GM19372 (cell line): ENCODE measurements at regions not wholly inside any gene's neighbourhood (a gene's known extent, or its start where the extent isn't known, plus 50 kb on each side); places are given as distances from the start of the nearest gene placed in this dataset.

ENCODE experiments used
- ATAC-seq: cut with Tn5 transposase; IDR thresholded peaks from one replicate; pipeline ENCODE4 v1.9.1; 2021; ENCODE audit warnings: mild to moderate bottlenecking, low read depth, moderate library complexity; ENCODE audit not compliant: unreplicated experiment

DNA sequence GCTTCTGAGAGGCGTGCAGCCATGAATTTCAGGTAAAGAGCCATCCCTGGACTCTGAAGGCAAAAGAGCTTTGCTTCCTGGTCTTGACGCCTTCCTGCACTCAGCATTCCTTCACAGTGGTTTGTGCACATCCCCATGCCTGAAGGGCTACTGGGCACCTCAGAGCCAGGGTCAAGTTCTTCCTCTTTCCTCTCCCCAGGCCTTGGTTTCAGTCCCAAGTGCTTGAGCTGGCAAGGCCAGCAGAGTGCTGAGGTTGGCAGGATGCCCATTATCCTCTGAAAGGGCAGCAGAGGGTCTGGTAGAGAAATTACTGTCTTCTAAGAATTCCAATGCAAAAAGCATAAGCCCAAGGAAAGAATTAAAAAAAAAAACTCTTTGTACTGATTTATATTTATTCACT lies 1064.9 kb downstream of the TTLL7 start:
- no peak for ATAC-seq

DNA sequence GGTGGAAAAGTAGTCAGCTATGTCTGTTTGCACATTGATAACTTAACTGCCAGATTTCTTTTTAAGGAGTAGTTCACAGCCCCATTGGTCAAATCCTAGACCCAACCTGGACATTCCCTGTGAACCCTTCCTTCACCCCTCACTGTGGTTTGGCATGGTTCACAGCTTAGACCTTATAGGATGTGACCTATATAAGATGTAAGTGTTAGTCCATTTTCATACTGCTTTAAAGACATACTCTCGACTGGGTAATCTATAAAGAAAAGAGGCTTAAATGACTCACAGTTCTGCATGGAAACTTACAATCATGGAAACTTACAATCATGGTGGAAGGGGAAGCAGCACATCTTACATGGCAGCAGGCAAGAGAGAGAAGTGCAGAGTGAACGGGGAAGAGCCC lies 1066.2 kb downstream of the TTLL7 start:
- no peak for ATAC-seq

DNA sequence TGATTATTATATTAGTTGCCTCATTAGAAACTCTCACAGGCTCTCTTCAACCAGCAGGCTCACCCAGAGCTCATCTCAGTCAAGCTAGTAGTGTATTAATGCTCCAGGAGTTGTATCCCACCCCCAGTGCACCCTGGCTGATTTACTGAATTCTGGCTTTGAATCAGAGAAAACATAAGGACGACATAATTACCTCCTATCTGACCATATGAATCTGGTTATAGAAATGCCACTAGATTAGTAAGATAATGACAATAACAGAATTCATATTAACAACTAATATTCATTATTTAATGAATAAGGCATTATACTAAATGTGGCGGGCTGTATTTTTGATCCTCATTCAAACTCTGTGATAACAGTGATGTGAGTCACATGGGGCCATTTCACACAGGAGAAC lies 1066.7 kb downstream of the TTLL7 start:
- ATAC-seq: no peak

DNA sequence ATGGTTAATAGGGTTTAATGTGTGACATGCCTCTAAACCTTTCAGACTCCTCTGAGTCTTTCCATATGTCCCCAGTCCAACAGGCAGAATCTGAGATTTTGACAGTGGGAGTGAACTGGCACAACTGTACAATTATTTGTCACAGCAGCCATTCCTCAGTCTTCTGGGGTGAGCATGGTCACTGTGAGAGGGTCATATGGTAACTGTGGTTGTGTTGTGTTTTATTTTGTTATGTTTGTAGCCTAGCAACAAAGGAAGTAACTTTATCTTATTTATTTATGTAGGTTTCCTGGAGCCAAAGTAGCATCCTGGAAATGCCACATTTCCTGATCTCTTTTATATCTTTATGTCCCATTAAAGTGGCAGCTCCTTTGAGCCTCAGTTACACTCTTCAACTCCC lies 1067.9 kb downstream of the TTLL7 start:
- ATAC-seq: no peak

DNA sequence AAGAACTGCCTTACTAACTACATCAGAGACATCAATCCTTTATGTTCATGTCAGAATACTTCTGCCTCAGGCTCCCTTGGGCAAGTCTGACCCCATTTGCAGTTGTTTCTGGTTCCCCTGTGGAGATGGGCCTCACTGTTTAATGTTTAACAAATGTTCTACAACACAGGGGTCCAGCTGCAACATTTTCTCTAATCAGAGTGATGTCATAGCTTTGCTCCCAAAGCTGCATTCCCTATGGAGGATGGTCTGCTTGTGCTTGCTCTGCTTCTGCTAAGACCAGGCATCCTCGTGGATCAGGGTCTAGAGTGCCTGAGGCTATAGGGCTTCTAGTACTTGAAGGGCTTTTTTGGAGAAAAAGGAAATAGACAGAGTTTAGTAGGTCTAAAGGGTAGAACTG lies 1071.2 kb downstream of the TTLL7 start:
- no peak for ATAC-seq

DNA sequence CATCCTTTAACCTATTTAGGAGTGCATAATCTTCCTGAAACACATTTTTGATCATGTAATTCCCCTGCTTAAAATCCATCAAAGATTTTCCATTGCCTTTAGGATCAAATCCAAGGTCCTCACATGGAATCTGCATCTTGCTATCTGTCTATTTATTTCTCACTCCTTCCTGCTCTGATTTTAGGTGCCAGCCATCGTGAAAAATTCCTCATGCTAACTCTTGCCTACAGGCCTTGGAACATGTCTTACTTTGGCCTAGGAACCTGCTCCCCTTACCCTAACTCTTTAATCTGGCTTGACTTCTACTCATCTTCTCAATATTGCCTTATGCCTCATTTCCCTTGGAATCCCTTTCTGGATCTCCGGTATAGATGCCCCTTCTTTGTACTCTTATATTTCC lies 1074.3 kb downstream of the TTLL7 start:
- no peak for ATAC-seq

DNA sequence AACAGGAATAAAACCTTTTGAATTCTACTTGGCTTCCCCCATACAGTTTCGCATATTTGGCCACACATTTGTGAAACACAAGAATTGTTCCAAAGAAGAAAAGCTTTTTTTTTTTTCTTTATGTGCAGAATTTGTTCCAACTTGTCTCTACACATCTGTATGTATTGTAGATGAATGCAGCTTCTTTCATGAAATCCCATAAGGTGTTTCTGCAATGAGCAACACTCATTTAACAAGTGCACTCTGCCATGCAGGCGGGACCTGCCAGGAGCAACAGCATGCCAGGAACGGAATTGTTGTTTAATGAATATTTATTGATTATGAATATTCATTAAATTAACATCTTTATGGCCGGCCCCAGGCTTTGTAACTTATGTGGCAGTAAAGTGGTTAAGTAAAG lies 1075.0 kb downstream of the TTLL7 start:
- ATAC-seq: no peak

DNA sequence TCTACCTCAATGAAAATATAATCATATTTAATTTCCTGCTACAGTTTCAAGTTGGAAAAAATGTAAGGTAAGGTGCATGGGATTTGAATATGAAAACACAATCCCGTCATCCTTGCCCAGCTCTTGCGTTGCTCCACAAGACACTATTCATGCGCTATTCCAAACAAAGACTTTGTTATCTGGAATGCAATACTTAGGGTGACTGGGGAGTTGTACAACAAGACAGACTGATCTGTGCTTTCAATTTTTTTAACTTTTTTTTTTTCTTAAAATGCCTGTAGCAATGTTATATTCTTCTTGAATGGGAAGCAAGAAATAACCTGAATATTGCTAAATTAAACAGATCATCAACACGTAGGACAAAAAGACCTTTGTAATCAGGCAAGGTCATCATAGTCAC lies 1077.2 kb downstream of the TTLL7 start:
- ATAC-seq: no peak

DNA sequence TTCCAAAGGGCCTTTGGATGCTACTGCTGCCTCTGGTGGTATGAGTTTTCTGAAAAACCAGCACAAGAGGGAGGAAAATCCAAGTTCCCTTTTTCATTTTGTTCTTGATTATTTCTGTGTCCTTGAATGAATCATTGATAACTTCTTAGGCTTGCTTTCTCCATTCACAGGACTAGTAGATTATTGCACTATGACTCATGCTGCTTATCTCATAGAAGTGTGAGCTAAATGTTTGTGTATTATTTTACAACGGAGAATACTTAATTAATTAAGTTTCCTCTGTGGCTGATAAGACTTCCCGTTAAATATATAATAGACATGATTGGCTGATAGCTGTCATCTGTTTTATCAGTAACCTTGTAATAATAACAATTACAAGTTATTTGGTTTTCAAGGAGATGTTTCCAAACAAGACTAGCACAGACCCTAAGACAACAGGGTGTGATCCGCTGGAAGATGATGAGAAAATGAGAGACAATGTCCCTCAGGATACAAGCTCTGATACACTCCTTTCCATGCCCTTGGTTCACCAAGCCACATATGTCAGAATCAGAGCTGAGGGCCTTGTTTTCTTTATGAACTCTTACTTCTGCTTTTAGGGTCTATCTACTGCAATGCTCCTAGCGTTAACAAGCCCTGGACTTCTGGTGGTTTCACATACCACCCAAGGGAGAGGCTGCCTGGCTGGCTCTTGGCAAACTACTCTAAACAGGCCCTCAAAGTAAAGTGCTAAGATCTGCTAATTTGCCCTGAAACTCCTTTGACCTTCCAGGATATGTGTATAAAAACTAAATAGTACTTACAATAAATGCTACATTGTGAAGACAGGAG lies 1078.3 kb downstream of the TTLL7 start:
- ATAC-seq: no peak

DNA sequence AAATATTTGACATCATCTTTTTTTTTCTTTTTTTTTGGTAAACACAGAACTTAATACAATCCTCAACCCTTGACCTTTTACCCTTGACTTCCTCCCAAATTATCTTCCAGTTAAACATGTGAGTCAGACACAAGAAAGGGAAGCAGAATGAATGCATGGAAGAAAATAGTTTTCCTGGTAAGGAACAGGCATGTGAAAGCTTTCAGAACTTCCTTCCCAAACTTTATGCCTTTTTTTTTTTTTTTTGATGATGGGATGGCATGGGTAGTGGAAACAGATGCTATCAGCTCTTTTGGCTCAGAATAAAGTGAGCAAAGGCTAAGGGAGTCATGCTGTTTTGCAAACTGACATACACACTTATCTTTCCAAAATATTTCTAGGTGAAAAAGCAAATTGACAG lies 1079.1 kb downstream of the TTLL7 start:
- ATAC-seq: no peak

DNA sequence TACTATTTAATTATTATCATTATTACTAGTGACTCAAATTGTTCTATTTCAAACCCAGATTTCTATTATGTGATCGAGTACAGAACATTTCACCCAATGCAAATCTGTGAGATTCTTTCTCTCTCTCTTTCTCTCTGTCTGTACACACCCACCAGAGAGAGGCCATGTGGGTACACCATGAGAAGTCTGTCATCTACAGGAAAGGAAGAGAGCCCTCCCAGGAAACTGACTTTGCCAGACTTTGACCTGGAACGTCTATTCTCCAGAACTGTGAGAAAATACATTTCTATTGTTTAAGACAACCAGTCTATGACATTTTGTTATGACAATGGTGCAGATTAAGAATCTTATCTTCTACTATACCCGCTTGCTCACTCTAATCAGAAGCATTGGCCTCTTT lies 1091.6 kb downstream of the TTLL7 start:
- no peak for ATAC-seq

DNA sequence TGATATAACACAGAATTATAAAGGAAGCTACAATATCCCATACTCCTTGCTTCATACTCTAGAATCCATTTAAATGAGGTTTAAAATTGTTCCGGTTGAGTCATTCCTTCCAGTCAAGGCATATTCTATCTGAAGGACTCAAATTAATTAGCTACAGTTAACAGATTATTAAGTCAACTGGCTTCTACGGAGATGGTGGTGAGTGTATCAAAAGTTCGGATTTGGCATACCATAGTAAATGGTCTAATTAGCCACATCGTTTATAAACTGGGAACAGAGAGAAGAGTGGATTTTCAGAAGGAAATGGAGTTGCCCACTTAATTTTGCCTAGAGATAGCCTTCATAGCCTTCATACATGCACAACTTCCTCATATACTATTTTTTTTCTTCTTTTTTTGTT lies 1095.3 kb downstream of the TTLL7 start:
- ATAC-seq: no peak

DNA sequence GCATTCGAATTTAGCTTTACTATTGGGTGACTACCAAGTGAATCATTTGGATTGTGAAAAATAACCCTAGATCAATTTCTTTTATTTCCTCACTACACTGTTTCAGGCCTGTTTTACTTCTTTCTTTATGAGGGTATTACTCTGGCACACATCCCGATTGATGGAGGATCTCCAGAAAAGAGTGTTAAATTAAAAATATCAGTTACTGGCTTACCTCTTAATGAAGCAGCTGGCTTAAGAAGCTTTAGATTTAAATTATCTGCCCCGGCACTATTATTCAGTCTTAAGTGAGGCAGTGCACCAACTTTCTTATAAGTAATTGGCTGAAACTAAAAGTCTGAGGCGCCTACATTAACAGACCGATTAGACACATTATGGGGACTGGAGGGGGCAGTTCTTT lies 1097.4 kb downstream of the TTLL7 start:
- ATAC-seq: no peak

DNA sequence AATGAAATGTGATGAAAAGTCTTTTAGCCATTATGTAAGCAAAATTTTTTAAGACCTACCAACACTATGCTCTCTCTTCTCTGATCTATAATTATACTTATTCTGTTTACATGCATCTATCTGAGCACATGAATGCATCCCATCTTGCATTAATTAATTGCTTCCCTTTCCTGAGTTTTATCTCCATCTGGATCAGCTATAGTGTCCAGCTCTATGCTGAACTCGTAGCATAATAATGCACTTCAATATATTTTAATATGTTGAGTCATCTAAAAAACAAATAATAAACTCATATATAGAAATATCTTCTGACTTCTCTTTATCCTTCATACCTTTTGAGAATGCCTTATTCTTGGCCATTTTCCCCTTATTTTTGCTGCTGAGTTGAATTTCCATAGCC lies 1097.8 kb downstream of the TTLL7 start:
- no peak for ATAC-seq

DNA sequence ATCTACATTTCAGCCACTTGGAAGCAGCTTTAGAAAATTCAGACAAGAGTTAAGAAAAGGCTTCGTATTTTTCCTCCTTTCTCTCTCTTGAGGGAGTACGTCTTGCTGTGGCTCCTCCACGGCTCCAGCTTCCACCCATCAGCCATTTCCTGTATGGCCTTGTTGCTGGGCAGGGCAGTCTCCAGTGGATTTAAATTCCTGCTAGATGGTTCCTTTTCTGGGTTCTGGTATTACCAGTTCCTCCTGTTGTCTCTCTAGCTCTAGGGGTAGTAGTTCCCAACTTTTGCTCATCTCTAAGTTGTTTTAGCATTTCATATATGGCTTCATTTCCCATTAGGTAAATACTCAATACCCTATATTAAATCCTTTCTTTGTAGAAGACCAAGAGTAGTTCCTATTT lies 1098.3 kb downstream of the ADGRL2 start:
- ATAC-seq: no peak

DNA sequence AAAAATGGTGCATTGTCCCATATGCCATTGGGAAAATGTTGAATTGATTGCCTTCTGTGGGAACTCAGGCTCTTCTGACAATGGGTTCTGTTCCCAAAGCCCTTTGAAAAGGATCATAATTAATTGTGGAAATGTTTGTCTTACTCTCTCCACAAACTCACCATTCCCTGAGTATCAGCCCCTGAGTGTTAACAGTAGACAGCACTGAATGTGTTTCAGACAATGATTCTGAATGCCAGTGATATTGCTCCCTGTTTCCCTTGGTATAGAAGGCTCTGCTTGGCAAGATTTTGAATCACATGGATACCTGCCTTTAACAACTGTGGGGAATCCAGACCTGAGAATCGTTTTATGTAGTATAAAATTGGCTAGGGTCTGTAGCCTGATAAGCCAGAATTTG lies 1096.8 kb downstream of the ADGRL2 start:
- no peak for ATAC-seq

DNA sequence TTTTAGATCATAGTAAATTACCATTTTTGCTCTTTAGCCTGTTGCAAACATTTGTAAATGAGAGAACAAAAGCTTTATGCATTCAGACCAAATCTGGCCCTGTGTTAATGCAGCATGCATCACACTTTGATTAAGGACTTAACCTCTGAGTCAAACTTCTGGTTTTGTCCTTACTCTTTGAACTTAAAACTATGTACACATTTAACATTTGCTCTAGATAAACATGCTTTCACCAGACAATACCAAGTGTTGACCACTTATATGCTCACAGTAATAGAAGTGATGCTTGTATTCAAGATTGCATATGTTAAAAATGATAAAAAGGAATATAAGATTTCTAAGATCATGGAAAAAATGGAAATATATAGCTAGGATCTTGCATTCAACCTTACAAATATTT lies 1095.3 kb downstream of the ADGRL2 start:
- no peak for ATAC-seq

DNA sequence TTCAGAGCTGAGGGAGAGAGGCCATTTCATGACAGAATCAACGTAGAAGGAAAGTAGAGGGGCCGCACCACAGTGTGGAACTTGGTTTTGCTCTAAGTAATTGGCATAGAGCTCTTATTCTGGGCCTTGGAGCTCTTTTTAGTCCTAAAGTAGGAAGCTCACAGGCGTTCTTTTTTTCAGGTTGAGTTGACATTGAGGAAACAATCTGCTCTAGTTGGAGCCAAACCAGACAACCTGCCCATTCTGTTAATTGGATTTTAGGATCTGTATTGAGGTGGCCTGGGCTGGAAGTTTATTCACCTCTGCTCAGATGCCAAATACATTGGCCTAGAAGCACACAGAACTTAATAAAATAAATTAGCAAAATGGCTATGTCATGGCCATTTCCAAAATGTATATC lies 1093.9 kb downstream of the ADGRL2 start:
- ATAC-seq: no peak

DNA sequence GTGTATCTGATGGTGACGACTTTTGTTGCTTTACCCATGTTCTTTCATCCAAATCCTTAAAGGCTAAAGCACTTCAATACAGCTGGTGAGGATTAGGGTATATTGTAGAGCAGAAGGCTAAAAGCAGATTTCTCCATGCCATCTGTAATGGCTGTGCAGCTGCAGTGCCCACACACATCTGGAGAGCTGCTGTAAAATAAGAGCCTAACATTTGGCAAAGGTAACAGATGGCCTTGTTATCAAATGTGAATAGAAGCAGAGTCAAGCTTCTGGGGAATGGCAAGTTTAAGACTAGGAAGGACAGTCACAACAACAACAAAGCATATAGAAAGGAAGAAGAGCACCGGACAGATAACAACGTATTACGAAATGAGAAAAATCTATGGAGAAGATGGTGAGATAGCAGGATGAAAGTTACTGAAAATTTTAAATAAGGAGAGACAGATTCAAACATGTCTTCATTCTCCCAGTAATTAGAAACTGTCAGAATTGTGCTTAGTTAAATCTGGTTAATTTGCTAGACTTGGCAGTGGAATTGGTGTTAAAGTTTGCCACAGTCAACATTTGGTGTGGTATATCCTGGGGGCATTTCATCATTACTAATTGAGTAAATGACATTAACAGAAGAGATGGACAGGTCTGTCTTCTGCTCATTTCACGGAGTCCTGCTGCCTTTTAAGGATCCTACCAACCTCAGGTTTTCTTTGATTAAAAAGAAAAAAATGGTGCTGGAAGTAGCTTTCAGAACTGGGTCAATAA lies 1093.2 kb downstream of the ADGRL2 start:
- ATAC-seq: no peak

DNA sequence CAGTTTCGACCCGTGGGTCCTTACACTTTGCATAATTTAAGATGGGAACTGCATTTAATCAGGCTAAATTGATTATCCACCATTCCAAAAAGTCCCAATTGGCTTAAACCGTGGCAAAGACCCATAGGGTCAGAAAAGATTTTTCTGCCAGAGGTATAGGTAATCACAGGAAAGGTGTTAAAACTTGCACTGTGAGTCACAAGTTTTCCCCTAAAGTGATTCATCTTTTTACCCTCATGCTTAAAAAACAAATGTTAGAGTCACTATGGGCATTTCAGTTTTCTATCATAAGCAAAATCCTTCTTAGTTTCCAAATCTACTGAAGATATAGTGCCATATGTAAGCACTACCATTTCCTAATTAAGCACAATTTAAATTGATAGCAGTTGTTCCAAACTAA lies 1079.8 kb downstream of the ADGRL2 start:
- ATAC-seq: no peak

DNA sequence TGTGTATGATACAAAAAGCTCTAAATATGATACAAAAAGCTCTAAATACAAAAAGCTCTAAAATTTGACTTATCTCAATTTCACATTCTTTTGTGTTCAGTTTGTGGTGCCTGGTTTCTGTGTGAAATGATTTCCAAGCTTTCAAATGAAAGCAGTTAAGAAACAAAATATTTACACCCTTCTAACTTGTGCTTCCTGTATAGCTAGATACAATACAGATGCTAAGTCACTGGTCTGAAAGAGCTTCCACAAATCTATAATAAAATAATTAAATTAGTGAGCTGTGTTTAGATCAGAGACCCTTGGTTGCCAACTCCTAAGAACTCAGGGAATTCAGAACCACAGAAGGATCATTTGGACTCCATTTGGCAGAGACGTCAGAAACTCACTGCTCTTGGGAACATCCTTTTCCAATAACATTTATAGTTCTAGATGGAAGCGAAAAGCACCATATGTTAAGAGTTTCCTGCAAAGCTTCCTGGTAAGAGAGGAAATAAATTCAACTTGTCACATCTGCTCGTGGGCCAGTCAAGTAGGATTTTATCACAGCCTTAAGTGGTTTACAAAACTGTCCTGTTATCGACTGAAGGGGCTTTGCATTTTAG lies 1079.1 kb downstream of the ADGRL2 start:
- ATAC-seq: no peak

DNA sequence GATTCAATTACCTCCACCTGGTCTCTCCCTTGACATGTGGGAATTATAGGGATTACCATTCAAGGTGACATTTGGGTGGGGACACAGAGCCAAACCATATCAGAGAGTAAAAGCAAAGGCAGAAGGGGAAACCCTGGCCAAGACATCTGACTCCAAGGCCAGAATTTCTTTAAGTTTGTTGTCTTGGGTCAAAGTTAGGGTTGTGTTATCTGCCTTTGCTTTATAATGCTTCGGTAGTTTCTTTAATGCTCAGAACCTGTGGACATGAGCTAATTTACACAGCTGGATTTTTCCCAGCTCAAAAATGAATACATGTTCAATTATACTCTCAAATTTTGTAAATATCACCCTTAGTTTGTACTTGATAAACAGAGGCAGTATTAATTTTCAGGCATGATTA lies 1074.4 kb downstream of the ADGRL2 start:
- ATAC-seq: no peak
